T-cell (primary cell): ENCODE measurements at regions not wholly inside any gene's neighbourhood (a gene's known extent, or its start where the extent isn't known, plus 50 kb on each side); places are given as distances from the start of the nearest gene placed in this dataset.

Experiments used
- ATAC-seq, 4 experiments: fragments of 200-7000 bp in 3 of 4; fragments of 150-1000 bp in 1 of 4; cut with Tn5 transposase; replicated peaks in 1 of 4; 1 replicate in 3 of 4; 2 replicates in 1 of 4; pipeline ENCODE4 v1.10.0; 2021; ENCODE audit warnings: moderate library complexity in 3 of 4, mild to moderate bottlenecking in 2 of 4, moderate number of reproducible peaks in 1 of 4
- CTCF ChIA-PET, 2 donors: fragments of 300-600 bp; sonication (Branson Sonifier 250); formaldehyde crosslinking; loops; one replicate each; lab custom pipeline; 2022; ENCODE audit warnings: antibody characterized with exemption in 2 of 2; lab: Charles Lee
- POLR2A ChIA-PET, 2 donors: fragments of 300-600 bp; sonication (Branson Sonifier 250); formaldehyde crosslinking; loops; one replicate each; lab custom pipeline; 2022; ENCODE audit warnings: antibody characterized with exemption in 2 of 2; lab: Charles Lee
- DNase-seq, 35 experiments: peaks; one replicate each; pipeline versions ENCODE4 v3.0.0 to v3.0.0-alpha.2; 2013 to 2023
- H3K27ac ChIP-seq: one replicate; pipeline ENCODE4 v1.5.1; 2013; ENCODE audit warnings: low read length
- H3K27me3 ChIP-seq, 2 experiments: replicated peaks in 1 of 2; 1 replicate in 1 of 2; 2 replicates in 1 of 2; pipeline versions ENCODE4 v1.6.1 to v1.7.0; 2013; ENCODE audit warnings: low read length in 1 of 2, mixed read lengths in 1 of 2; ENCODE audit not compliant: control insufficient read depth in 2 of 2, insufficient read depth in 2 of 2; ENCODE audit errors: extremely low read depth in 1 of 2
- H3K36me3 ChIP-seq, 2 donors: 1 replicate in 1 of 2; 2 replicates in 1 of 2; pipeline versions ENCODE4 v1.6.1 to v1.7.0; 2013; ENCODE audit warnings: low read length in 1 of 2; ENCODE audit not compliant: control insufficient read depth in 2 of 2, insufficient read depth in 1 of 2; ENCODE audit errors: extremely low read depth in 1 of 2
- H3K4me1 ChIP-seq, 2 experiments: 1 replicate in 1 of 2; 2 replicates in 1 of 2; pipeline versions ENCODE4 v1.6.1 to v1.7.0; 2013; ENCODE audit warnings: low read length in 2 of 2, mixed read lengths in 1 of 2; ENCODE audit not compliant: insufficient read depth in 2 of 2, control insufficient read depth in 1 of 2; ENCODE audit errors: extremely low read depth in 1 of 2
- H3K4me3 ChIP-seq, 2 donors: 1 replicate in 1 of 2; 2 replicates in 1 of 2; pipeline versions ENCODE4 v1.5.1 to v1.7.0; 2013; ENCODE audit warnings: mild to moderate bottlenecking in 2 of 2, low read length in 1 of 2, moderate library complexity in 1 of 2; ENCODE audit not compliant: control insufficient read depth in 1 of 2; ENCODE audit errors: extremely low read depth in 1 of 2
- H3K9me3 ChIP-seq: 2 replicates; pipeline ENCODE4 v1.7.0; 2013
- H3K27ac Mint-ChIP-seq, 2 donors: one replicate each; pipeline ENCODE4 v1.8.0; 2020 to 2021; ENCODE audit warnings: mild to moderate bottlenecking in 2 of 2, mixed read lengths in 2 of 2
- H3K27me3 Mint-ChIP-seq, 2 donors: one replicate each; pipeline ENCODE4 v1.8.0; 2021 to 2022; ENCODE audit warnings: mixed read lengths in 2 of 2
- H3K36me3 Mint-ChIP-seq: one replicate; pipeline ENCODE4 v1.8.0; 2021; ENCODE audit warnings: mixed read lengths
- H3K4me1 Mint-ChIP-seq, 3 donors: one replicate each; pipeline ENCODE4 v1.8.0; 2020 to 2022; ENCODE audit warnings: mixed read lengths in 3 of 3, mild to moderate bottlenecking in 1 of 3
- H3K4me3 Mint-ChIP-seq, 3 donors: one replicate each; pipeline ENCODE4 v1.8.0; 2020 to 2022; ENCODE audit warnings: mild to moderate bottlenecking in 3 of 3, mixed read lengths in 3 of 3, moderate library complexity in 3 of 3
- H3K9me3 Mint-ChIP-seq, 3 donors: one replicate each; pipeline ENCODE4 v1.8.0; 2020 to 2022; ENCODE audit warnings: mixed read lengths in 3 of 3
- WGBS: methylation state at CpG from one replicate; pipeline ENCODE4 v1.1.5; 2013; ENCODE audit warnings: missing lambda C conversion rate; ENCODE audit not compliant: insufficient coverage; 5-methylcytosine and 5-hydroxymethylcytosine counted together

- peaks cover 5 to 14% (median 10%) of the 10 kb centered on the region in 3 donors for H3K9me3 Mint-ChIP-seq
- no peak overlapping the region for H3K27ac Mint-ChIP-seq
- no peaks in the 10 kb centered on the region for H3K36me3 Mint-ChIP-seq
- no peak overlapping the region for H3K4me3 ChIP-seq
- no peak overlapping the region for H3K27ac ChIP-seq
- 94% methylated on average over 3 of the region's 3 CpGs for WGBS
- H3K9me3 ChIP-seq: no peaks in the 10 kb centered on the region
- H3K4me1 Mint-ChIP-seq: no peaks in the 10 kb centered on the region
- H3K4me1 ChIP-seq: no peaks in the 10 kb centered on the region
- no peaks in the 10 kb centered on the region for H3K36me3 ChIP-seq
- no peak for ATAC-seq
- no peaks in the 10 kb centered on the region for H3K27me3 ChIP-seq
- no peak for DNase-seq
- CTCF ChIA-PET: no interaction called here
- no peak overlapping the region for H3K4me3 Mint-ChIP-seq
- no peaks in the 10 kb centered on the region for H3K27me3 Mint-ChIP-seq
- POLR2A ChIA-PET: no interaction called here
Observed at GRCh38 chr2:4518596-4518995, 815.2 kb downstream of the DCDC2C start.

GRCh38 chr2:4522498-4523421 lies 819.4 kb downstream of the DCDC2C start:
- H3K4me3 Mint-ChIP-seq: no peak overlapping the region
- H3K4me1 ChIP-seq: no peaks in the 10 kb centered on the region
- CTCF ChIA-PET: no interaction called here
- no peaks in the 10 kb centered on the region for H3K27me3 ChIP-seq
- DNase-seq (no peak), ATAC-seq (no peak)
- H3K4me3 ChIP-seq: no peak overlapping the region
- no peaks in the 10 kb centered on the region for H3K36me3 ChIP-seq
- H3K9me3 ChIP-seq: no peaks in the 10 kb centered on the region
- no peaks in the 10 kb centered on the region for H3K27me3 Mint-ChIP-seq
- no peak overlapping the region for H3K27ac Mint-ChIP-seq
- no peaks in the 10 kb centered on the region for H3K36me3 Mint-ChIP-seq
- WGBS: 66% methylated on average over 12 of the region's 15 CpGs
- POLR2A ChIA-PET: no interaction called here
- H3K9me3 Mint-ChIP-seq: peaks cover 4 to 8% (median 8%) of the 10 kb centered on the region in 3 donors
- no peaks in the 10 kb centered on the region for H3K4me1 Mint-ChIP-seq
- no peak overlapping the region for H3K27ac ChIP-seq

DNA sequence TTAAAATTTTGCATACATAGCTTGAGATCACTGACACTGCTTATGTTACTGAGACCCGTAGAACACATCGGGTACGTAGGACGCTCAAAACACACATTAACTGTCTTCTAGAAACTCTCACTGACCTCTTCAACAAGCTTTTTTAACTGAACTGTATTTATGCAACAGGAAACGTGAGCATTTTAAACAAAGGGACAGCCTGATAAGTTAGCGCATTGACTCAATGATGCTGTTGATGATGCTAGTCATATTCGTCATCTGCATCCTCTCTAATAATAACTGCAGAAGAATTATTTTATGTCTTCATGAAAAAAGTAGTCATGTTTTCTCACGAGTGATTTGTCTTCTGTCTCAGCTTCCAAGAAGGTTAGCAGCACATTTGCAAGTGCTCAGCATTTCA lies 824.0 kb downstream of the DCDC2C start:
- CTCF ChIA-PET: no interaction called here
- no peak overlapping the region for H3K4me3 Mint-ChIP-seq

DNA sequence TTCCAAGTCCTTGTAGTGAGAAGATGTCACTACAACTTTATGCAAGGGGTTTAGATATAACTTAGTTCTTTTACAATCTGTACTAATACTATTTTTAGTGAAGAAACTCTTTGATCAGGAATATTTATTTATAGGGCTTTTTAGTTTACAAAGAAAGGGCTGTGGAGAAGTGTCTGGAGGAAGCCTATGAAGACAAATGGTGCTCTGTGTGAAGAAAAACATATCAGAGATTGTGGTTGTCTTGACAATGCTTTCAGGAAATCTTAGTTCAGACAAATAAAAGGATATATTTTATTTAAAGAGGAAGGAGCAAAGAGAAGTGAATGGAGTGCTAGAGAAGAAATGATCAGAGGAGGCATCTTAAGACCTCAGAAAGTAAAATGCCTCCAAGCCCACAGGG lies 824.9 kb downstream of the DCDC2C start:
- Mint-ChIP-seq H3K27ac (no peak overlapping the region), H3K9me3 (peaks cover 8 to 13% (median 8%) of the 10 kb centered on the region in 3 donors), H3K4me1 (no peaks in the 10 kb centered on the region), H3K27me3 (no peaks in the 10 kb centered on the region), H3K4me3 (no peak overlapping the region), H3K36me3 (no peaks in the 10 kb centered on the region)
- POLR2A ChIA-PET: no interaction called here
- Histone ChIP-seq H3K4me1 (no peaks in the 10 kb centered on the region), H3K4me3 (no peak overlapping the region), H3K27me3 (no peaks in the 10 kb centered on the region), H3K9me3 (no peaks in the 10 kb centered on the region), H3K36me3 (no peaks in the 10 kb centered on the region), H3K27ac (no peak overlapping the region)
- ATAC-seq: no peak
- CTCF ChIA-PET: no interaction called here
- DNase-seq: no peak

More for the DNA sequence above, 824.0 kb downstream of the DCDC2C start:
- Histone ChIP-seq H3K27me3 (no peaks in the 10 kb centered on the region), H3K9me3 (no peaks in the 10 kb centered on the region), H3K36me3 (no peaks in the 10 kb centered on the region), H3K4me3 (no peak overlapping the region), H3K4me1 (no peaks in the 10 kb centered on the region), H3K27ac (no peak overlapping the region)
- POLR2A ChIA-PET: no interaction called here
- Mint-ChIP-seq H3K27me3 (no peaks in the 10 kb centered on the region), H3K4me1 (no peaks in the 10 kb centered on the region), H3K9me3 (peaks cover 8 to 10% (median 8%) of the 10 kb centered on the region in 3 donors), H3K36me3 (no peaks in the 10 kb centered on the region), H3K27ac (no peak overlapping the region)
- 94% methylated on average over 5 of the region's 8 CpGs for WGBS
- DNase-seq (no peak), ATAC-seq (no peak)

DNA sequence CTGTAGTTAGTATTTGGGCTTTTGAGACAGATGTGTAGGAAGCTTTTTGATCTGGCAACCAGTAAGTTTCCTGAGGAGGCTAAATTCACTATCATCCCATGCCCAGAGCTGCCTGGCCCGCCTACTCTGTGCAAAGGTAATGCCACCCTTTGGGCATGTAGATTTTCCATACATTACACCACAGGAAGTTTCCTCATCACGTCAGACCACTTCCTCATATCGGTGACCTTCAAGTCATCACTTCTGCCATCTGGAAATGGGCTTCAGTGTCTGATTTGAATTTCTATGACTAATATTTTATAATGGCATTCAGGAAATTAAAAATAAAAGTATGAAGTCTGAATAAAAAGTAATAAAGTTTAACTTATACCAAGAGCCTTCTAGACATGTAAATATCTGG lies 825.4 kb downstream of the DCDC2C start:
- Histone ChIP-seq H3K36me3 (no peaks in the 10 kb centered on the region), H3K4me1 (no peaks in the 10 kb centered on the region), H3K9me3 (no peaks in the 10 kb centered on the region), H3K27me3 (no peaks in the 10 kb centered on the region), H3K4me3 (no peak overlapping the region), H3K27ac (no peak overlapping the region)
- ChIA-PET POLR2A (no interaction called here), CTCF (no interaction called here)
- H3K27ac Mint-ChIP-seq: no peak overlapping the region
- no peaks in the 10 kb centered on the region for H3K27me3 Mint-ChIP-seq
- peaks cover 8 to 13% (median 12%) of the 10 kb centered on the region in 3 donors for H3K9me3 Mint-ChIP-seq
- no peak for ATAC-seq
- WGBS: 71% methylated on average over 1 of the region's 3 CpGs
- DNase-seq: no peak
- no peaks in the 10 kb centered on the region for H3K4me1 Mint-ChIP-seq
- no peaks in the 10 kb centered on the region for H3K36me3 Mint-ChIP-seq
- no peak overlapping the region for H3K4me3 Mint-ChIP-seq

DNA sequence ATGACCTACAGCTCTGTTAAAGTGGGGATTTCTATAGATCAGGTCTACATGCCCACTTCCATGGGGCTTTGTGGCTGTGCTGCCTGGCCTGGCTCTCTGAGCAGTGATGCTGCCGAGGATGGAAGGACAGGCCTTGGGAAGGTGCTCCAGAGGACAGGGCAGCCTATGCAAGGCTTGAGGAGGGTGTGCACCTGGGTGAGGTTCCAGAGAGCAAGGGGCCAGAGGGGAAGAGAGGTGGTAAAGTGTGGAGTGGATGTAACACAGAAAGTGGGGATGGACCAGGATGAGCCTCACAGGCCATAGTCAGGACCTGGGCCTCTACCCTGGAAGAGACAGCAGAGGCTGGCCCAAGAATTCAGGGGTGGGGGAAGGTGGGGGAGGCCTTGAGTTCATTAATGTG lies 826.4 kb downstream of the DCDC2C start:
- no peaks in the 10 kb centered on the region for H3K36me3 ChIP-seq
- POLR2A ChIA-PET: no interaction called here
- H3K36me3 Mint-ChIP-seq: no peaks in the 10 kb centered on the region
- CTCF ChIA-PET: no interaction called here
- H3K9me3 ChIP-seq: no peaks in the 10 kb centered on the region
- H3K4me1 ChIP-seq: no peaks in the 10 kb centered on the region
- WGBS: 82% methylated on average over 1 of the region's 1 CpG
- no peaks in the 10 kb centered on the region for H3K27me3 ChIP-seq
- no peak for DNase-seq
- no peak overlapping the region for H3K27ac Mint-ChIP-seq
- no peaks in the 10 kb centered on the region for H3K4me1 Mint-ChIP-seq
- no peaks in the 10 kb centered on the region for H3K27me3 Mint-ChIP-seq
- peaks cover 8 to 13% (median 12%) of the 10 kb centered on the region in 3 donors for H3K9me3 Mint-ChIP-seq
- no peak overlapping the region for H3K27ac ChIP-seq
- ATAC-seq: no peak
- no peak overlapping the region for H3K4me3 Mint-ChIP-seq
- H3K4me3 ChIP-seq: no peak overlapping the region
